ENCODE measurements at regions not wholly inside any gene's neighbourhood (a gene's known extent, or its start where the extent isn't known, plus 50 kb on each side); places are given as distances from the start of the nearest gene placed in this dataset.

DNA sequence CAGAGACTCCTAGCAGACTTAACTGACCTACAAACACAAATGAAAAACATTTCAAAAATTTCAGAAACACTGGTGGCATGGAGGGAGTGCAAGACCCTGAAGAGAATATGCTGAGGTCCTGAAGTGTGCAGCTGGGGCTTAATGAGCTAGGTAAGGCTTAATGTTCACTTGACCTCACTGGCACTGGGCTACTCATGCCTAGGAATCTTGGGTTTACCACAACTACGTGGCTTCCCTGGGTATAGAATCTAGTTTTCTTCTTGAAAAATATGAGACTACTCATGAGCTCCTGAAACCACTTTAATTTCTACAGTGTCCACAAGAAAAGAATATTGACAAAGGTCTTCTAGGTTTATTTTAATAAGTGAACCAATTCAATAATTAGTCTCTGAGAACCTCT, 139.8 kb downstream of the HNMT start:
- TF ChIP-seq, protein P1, sequence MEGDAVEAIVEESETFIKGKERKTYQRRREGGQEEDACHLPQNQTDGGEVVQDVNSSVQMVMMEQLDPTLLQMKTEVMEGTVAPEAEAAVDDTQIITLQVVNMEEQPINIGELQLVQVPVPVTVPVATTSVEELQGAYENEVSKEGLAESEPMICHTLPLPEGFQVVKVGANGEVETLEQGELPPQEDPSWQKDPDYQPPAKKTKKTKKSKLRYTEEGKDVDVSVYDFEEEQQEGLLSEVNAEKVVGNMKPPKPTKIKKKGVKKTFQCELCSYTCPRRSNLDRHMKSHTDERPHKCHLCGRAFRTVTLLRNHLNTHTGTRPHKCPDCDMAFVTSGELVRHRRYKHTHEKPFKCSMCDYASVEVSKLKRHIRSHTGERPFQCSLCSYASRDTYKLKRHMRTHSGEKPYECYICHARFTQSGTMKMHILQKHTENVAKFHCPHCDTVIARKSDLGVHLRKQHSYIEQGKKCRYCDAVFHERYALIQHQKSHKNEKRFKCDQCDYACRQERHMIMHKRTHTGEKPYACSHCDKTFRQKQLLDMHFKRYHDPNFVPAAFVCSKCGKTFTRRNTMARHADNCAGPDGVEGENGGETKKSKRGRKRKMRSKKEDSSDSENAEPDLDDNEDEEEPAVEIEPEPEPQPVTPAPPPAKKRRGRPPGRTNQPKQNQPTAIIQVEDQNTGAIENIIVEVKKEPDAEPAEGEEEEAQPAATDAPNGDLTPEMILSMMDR (IDR thresholded peaks at IDR 0.05; ENCODE audit: insufficient read depth, low read length) = no peak
- TF ChIP-seq POLR2AphosphoS5 (IDR thresholded peaks at IDR 0.05; ENCODE audit: low read depth) = no peak
- TF ChIP-seq, protein P2, sequence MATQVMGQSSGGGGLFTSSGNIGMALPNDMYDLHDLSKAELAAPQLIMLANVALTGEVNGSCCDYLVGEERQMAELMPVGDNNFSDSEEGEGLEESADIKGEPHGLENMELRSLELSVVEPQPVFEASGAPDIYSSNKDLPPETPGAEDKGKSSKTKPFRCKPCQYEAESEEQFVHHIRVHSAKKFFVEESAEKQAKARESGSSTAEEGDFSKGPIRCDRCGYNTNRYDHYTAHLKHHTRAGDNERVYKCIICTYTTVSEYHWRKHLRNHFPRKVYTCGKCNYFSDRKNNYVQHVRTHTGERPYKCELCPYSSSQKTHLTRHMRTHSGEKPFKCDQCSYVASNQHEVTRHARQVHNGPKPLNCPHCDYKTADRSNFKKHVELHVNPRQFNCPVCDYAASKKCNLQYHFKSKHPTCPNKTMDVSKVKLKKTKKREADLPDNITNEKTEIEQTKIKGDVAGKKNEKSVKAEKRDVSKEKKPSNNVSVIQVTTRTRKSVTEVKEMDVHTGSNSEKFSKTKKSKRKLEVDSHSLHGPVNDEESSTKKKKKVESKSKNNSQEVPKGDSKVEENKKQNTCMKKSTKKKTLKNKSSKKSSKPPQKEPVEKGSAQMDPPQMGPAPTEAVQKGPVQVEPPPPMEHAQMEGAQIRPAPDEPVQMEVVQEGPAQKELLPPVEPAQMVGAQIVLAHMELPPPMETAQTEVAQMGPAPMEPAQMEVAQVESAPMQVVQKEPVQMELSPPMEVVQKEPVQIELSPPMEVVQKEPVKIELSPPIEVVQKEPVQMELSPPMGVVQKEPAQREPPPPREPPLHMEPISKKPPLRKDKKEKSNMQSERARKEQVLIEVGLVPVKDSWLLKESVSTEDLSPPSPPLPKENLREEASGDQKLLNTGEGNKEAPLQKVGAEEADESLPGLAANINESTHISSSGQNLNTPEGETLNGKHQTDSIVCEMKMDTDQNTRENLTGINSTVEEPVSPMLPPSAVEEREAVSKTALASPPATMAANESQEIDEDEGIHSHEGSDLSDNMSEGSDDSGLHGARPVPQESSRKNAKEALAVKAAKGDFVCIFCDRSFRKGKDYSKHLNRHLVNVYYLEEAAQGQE (IDR thresholded peaks at IDR 0.05; ENCODE audit: insufficient replicate concordance, low read depth) = no peak

All from HL-60 (cell line).